Upper lobe of left lung (tissue), 6 donors: ENCODE measurements at regions not wholly inside any gene's neighbourhood (a gene's known extent, or its start where the extent isn't known, plus 50 kb on each side); places are given as distances from the start of the nearest gene placed in this dataset.
"Not testable (repeated sequence)": the region's sequence is repeated elsewhere in the genome, so short reads cannot be mapped to it uniquely, and the experiment has no call there.

Experiments
- ATAC-seq, 2 donors: fragments of 200-7000 bp; cut with Tn5 transposase; one replicate each; pipeline ENCODE4 v1.9.1; 2022; ENCODE audit warnings: mild to moderate bottlenecking in 2 of 2, moderate library complexity in 2 of 2; ENCODE audit not compliant: low FRiP score in 2 of 2
- DNase-seq, 2 donors: peaks; one replicate each; pipeline ENCODE4 v3.0.0-alpha.2; 2019 to 2020
- H3K27ac ChIP-seq, 4 donors: fragments of 200-600 bp; sonication (generic); one replicate each; pipeline ENCODE4 v1.5.1; 2016 to 2019
- H3K27me3 ChIP-seq, 4 donors: fragments of 200-600 bp; sonication (generic); one replicate each; pipeline ENCODE4 v1.5.1; 2017 to 2019
- H3K36me3 ChIP-seq, 4 donors: fragments of 200-600 bp; sonication (generic); one replicate each; pipeline ENCODE4 v1.5.1; 2016 to 2019
- H3K4me1 ChIP-seq, 4 donors: fragments of 200-600 bp; sonication (generic); one replicate each; pipeline ENCODE4 v1.5.1; 2018 to 2019
- H3K4me3 ChIP-seq, 4 donors: fragments of 200-600 bp; sonication (generic); one replicate each; pipeline ENCODE4 v1.5.1; 2017 to 2019; ENCODE audit warnings: mild to moderate bottlenecking in 2 of 4, moderate library complexity in 1 of 4
- H3K9me3 ChIP-seq, 4 donors: fragments of 200-600 bp; sonication (generic); one replicate each; pipeline ENCODE4 v1.5.1; 2018 to 2019
- CTCF ChIP-seq, 6 experiments: fragments of 450-650 bp in 4 of 6; fragments of 200-600 bp in 2 of 6; sonication (generic) in 2 of 6; IDR thresholded peaks; one replicate each; pipeline ENCODE4 v1.5.1; 2016 to 2019; ENCODE audit warnings: antibody characterized with exemption in 6 of 6
- EP300 ChIP-seq, 4 donors: sonication (generic); formaldehyde crosslinking; IDR thresholded peaks; one replicate each; pipeline ENCODE4 v1.5.1; 2017; ENCODE audit warnings: antibody characterized with exemption in 4 of 4, control low read depth in 2 of 4
- POLR2A ChIP-seq, 4 donors: fragments of 450-650 bp; IDR thresholded peaks; one replicate each; pipeline ENCODE4 v1.5.1; 2016 to 2017; ENCODE audit warnings: antibody characterized with exemption in 4 of 4, mild to moderate bottlenecking in 2 of 4
- POLR2AphosphoS5 ChIP-seq, 2 donors: sonication (generic); formaldehyde crosslinking; IDR thresholded peaks; one replicate each; pipeline ENCODE4 v1.5.1; 2017; ENCODE audit warnings: antibody characterized with exemption in 2 of 2
- WGBS, 2 donors: methylation state at CpG; one replicate each; pipeline ENCODE4 v1.1.5; 2017 to 2018; 5-methylcytosine and 5-hydroxymethylcytosine counted together
- donor health status: DM: no; HTN: no; CAD: no; lungs with moderate emphysema.
- donor health status: DM: no; HTN: yes; CAD: no; lungs with severe emphysema.

GRCh38 chr4:3634894-3635820 lies 102.9 kb upstream of the LRPAP1 start:
- 86% methylated on average over 24 to 27 of the region's 28 CpGs for WGBS, 2 donors
- Histone ChIP-seq H3K4me1 (no peaks in the 10 kb centered on the region), H3K27me3 (no peaks in the 10 kb centered on the region), H3K9me3 (no peaks in the 10 kb centered on the region), H3K36me3 (no peaks in the 10 kb centered on the region), H3K27ac (no peak overlapping the region), H3K4me3 (no peak overlapping the region)
- ATAC-seq, result no peak
- TF ChIP-seq POLR2A (IDR thresholded peaks at IDR 0.05), result no peak
- TF ChIP-seq CTCF (IDR thresholded peaks at IDR 0.05), result no peak
- no peak for TF ChIP-seq EP300 (IDR thresholded peaks at IDR 0.05)
- no peak for TF ChIP-seq POLR2AphosphoS5 (IDR thresholded peaks at IDR 0.05)
- DNase-seq, result peak in 1 of 2 donors; percentile 30

- Histone ChIP-seq H3K36me3 (no peaks in the 10 kb centered on the region), H3K4me3 (no peak overlapping the region), H3K9me3 (no peaks in the 10 kb centered on the region), H3K27ac (no peak overlapping the region), H3K27me3 (no peaks in the 10 kb centered on the region), H3K4me1 (no peaks in the 10 kb centered on the region)
- peak in 1 of 2 donors; percentile 58 for DNase-seq
- 91% methylated on average over 7 to 15 of the region's 17 CpGs for WGBS, 2 donors
- TF ChIP-seq CTCF (IDR thresholded peaks at IDR 0.05), result no peak
- no peak for TF ChIP-seq POLR2AphosphoS5 (IDR thresholded peaks at IDR 0.05)
- TF ChIP-seq POLR2A (IDR thresholded peaks at IDR 0.05), result no peak
- no peak for ATAC-seq
Observed at GRCh38 chr4:3634281-3634857, 102.1 kb upstream of the LRPAP1 start.

- H3K27me3 ChIP-seq, H3K9me3 ChIP-seq, H3K4me1 ChIP-seq, H3K36me3 ChIP-seq, ATAC-seq, H3K4me3 ChIP-seq, H3K27ac ChIP-seq: not testable (repeated sequence)
- 94 to 97% methylated on average over 5 of the region's 10 CpGs for WGBS, 2 donors
- peak in 1 of 2 donors; percentile 29 for DNase-seq
Observed at GRCh38 chr4:3633277-3633676, 101.1 kb upstream of the LRPAP1 start.

- peak in 1 of 2 donors; percentile 60 for DNase-seq
- WGBS, 2 donors, result 96 to 97% methylated on average over 6 to 8 of the region's 18 CpGs
- H3K36me3 ChIP-seq, H3K4me1 ChIP-seq, H3K27ac ChIP-seq, H3K9me3 ChIP-seq, ATAC-seq, H3K4me3 ChIP-seq, H3K27me3 ChIP-seq: not testable (repeated sequence)
Observed at GRCh38 chr4:3632794-3633193, 100.6 kb upstream of the LRPAP1 start.

- DNase-seq (peak in 1 of 2 donors; percentile 35), ATAC-seq (peak in 1 of 2 donors; percentile 12)
- H3K4me1 ChIP-seq, H3K36me3 ChIP-seq, H3K9me3 ChIP-seq, H3K27me3 ChIP-seq, H3K4me3 ChIP-seq, H3K27ac ChIP-seq: not testable (repeated sequence)
- 66 to 78% methylated on average over 13 to 21 of the region's 21 CpGs for WGBS, 2 donors
Observed at GRCh38 chr4:3631544-3632266, 99.5 kb upstream of the LRPAP1 start.
